Psoas muscle (tissue), 7 donors: ENCODE measurements at regions not wholly inside any gene's neighbourhood (a gene's known extent, or its start where the extent isn't known, plus 50 kb on each side); places are given as distances from the start of the nearest gene placed in this dataset.

ENCODE experiments used
- ATAC-seq, 4 donors: fragments of 200-7000 bp; cut with Tn5 transposase; one replicate each; pipeline ENCODE4 v1.9.1; 2020; ENCODE audit warnings: moderate library complexity in 3 of 4, mild to moderate bottlenecking in 2 of 4
- DNase-seq, 2 donors: peaks; one replicate each; pipeline ENCODE4 v3.0.0-alpha.2; 2020
- H3K27ac ChIP-seq: fragments of 200-600 bp; one replicate; pipeline ENCODE4 v1.8.0; 2022
- H3K27me3 ChIP-seq, 3 donors: fragments of 200-600 bp in 1 of 3; one replicate each; pipeline versions ENCODE4 v1.6.1 to v1.8.0; 2013 to 2022; ENCODE audit warnings: low read length in 2 of 3, mild to moderate bottlenecking in 2 of 3, moderate library complexity in 1 of 3; ENCODE audit not compliant: insufficient read depth in 3 of 3
- H3K36me3 ChIP-seq, 2 donors: fragments of 200-600 bp in 1 of 2; one replicate each; pipeline versions ENCODE4 v1.6.1 to v1.8.0; 2013 to 2022; ENCODE audit warnings: low read depth in 1 of 2, mild to moderate bottlenecking in 1 of 2, moderate library complexity in 1 of 2; ENCODE audit not compliant: insufficient read depth in 1 of 2
- H3K4me1 ChIP-seq: fragments of 200-600 bp; one replicate; pipeline ENCODE4 v1.8.0; 2022
- H3K4me3 ChIP-seq: fragments of 200-600 bp; one replicate; pipeline ENCODE4 v1.8.0; 2022; ENCODE audit warnings: mild to moderate bottlenecking
- H3K9me3 ChIP-seq: fragments of 200-600 bp; one replicate; pipeline ENCODE4 v1.8.0; 2022
- WGBS, 3 donors: extraction: QIAGEN DNeasy Blood & Tissue Kit; methylation state at CpG; one replicate each; pipeline versions ENCODE4 v1.1.6 to v1.1.7; 2013; 5-methylcytosine and 5-hydroxymethylcytosine counted together
- intact Hi-C, 2 donors: fragments of 100-400 bp; cut with DNase I; formaldehyde crosslinking; loops; one replicate each; pipeline versions ENCODE4 v1.11.0 to v1.14.2; 2022
- TF ChIP-seq, protein P1 (sequence below): fragments of 200-600 bp; IDR thresholded peaks from one replicate; pipeline ENCODE4 v1.8.0; 2022; ENCODE audit warnings: antibody characterized with exemption
- donor health status: healthy with polysubstance abuse.
- donor health status: DM: no; HTN: no; CAD: no; lungs with moderate emphysema.
- donor health status: Bipolar disorder and iron deficiency.
- donor health status: healthy.
- donor health status: DM: yes; HTN: yes; CAD: no.
- donor health status: DM: no; HTN: no; CAD: no.
- donor health status: DM: yes; HTN: yes; CAD: no.

DNA sequence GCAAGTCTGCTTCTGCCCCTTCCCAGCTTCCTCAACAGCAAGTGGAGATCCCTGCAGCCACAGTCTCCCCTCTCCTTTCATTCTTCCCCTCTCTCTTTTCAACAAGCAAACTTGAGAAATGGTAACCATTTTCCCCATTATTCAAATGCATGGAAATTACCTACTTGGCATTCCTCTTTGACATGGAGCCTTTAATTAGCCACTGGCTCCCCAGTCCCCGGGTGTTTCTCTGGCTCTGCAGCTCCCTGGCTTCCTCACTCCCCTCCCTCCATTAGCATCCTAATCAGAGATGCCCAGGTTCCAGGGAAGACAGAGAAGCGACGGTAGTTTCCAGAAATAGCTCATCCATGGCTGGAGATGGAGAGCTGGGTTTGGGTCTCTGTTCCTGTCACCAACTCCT lies 116.0 kb downstream of the CCT6B start:
- no peak for ATAC-seq
- no peaks in the 10 kb centered on the region for H3K9me3 ChIP-seq
- no peaks in the 10 kb centered on the region for H3K36me3 ChIP-seq
- TF ChIP-seq, protein P1, sequence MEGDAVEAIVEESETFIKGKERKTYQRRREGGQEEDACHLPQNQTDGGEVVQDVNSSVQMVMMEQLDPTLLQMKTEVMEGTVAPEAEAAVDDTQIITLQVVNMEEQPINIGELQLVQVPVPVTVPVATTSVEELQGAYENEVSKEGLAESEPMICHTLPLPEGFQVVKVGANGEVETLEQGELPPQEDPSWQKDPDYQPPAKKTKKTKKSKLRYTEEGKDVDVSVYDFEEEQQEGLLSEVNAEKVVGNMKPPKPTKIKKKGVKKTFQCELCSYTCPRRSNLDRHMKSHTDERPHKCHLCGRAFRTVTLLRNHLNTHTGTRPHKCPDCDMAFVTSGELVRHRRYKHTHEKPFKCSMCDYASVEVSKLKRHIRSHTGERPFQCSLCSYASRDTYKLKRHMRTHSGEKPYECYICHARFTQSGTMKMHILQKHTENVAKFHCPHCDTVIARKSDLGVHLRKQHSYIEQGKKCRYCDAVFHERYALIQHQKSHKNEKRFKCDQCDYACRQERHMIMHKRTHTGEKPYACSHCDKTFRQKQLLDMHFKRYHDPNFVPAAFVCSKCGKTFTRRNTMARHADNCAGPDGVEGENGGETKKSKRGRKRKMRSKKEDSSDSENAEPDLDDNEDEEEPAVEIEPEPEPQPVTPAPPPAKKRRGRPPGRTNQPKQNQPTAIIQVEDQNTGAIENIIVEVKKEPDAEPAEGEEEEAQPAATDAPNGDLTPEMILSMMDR: no peak
- no peaks in the 10 kb centered on the region for H3K4me1 ChIP-seq
- intact Hi-C loops: no loop called here
- no peak overlapping the region for H3K4me3 ChIP-seq
- H3K27me3 ChIP-seq: no peaks in the 10 kb centered on the region
- H3K27ac ChIP-seq: no peak overlapping the region
- WGBS, 3 donors: 40 to 52% (median 43%) methylated on average over 3 of the region's 3 CpGs
- no peak for DNase-seq

DNA sequence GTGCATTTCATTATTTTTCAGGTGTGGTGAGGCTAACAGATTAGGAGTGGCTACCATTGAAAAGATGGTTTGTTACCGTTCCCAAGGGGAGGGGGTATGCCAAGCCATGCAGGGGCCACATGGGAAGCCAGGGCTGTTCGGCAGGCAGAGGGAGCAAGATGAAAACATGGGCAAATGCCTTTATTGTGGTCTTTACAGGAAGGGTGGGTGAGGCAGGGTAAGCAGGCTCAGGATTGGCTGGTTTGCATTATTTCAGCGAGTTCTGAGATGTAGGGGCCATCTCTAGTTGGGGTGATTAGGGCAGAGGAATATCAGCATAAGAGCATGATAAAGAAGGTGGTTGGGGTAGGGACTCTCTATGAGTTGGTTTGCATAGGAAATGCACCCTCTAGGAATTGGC lies 117.6 kb downstream of the CCT6B start:
- WGBS, 3 donors: 64 to 66% (median 65%) methylated on average over 3 of the region's 3 CpGs
- H3K4me1 ChIP-seq: no peaks in the 10 kb centered on the region
- no peaks in the 10 kb centered on the region for H3K27me3 ChIP-seq
- no peaks in the 10 kb centered on the region for H3K36me3 ChIP-seq
- intact Hi-C loops: no loop called here
- H3K9me3 ChIP-seq: no peaks in the 10 kb centered on the region
- DNase-seq (no peak), ATAC-seq (no peak)
- no peak overlapping the region for H3K27ac ChIP-seq
- no peak overlapping the region for H3K4me3 ChIP-seq
- TF ChIP-seq, protein P1: no peak

DNA sequence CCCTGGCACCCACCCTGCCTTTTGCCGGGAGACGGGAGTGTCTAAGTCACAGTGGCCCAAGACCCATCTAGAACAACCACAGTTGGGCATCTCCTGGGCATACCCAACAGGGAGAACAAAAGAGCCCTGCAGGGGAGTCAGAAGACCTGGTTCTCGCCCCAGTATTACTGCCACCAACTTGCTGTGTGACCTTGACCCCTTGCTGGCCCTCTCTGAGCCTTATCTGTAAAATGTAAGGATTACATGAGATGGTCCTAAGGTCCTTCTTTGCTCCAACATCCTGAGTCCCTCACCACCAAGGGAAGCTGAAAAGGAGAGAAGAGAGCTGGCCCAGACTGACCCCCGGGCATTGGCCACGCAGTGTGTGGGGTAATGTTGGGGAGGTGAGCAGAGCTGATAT lies 119.0 kb downstream of the CCT6B start:
- 86 to 94% (median 91%) methylated on average over 5 of the region's 5 CpGs for WGBS, 3 donors
- Histone ChIP-seq H3K27me3 (no peaks in the 10 kb centered on the region), H3K9me3 (no peaks in the 10 kb centered on the region), H3K4me3 (no peak overlapping the region), H3K36me3 (no peaks in the 10 kb centered on the region), H3K4me1 (no peaks in the 10 kb centered on the region), H3K27ac (no peak overlapping the region)
- TF ChIP-seq, protein P1: no peak
- intact Hi-C loops: no loop called here
- ATAC-seq (no peak), DNase-seq (no peak)

DNA sequence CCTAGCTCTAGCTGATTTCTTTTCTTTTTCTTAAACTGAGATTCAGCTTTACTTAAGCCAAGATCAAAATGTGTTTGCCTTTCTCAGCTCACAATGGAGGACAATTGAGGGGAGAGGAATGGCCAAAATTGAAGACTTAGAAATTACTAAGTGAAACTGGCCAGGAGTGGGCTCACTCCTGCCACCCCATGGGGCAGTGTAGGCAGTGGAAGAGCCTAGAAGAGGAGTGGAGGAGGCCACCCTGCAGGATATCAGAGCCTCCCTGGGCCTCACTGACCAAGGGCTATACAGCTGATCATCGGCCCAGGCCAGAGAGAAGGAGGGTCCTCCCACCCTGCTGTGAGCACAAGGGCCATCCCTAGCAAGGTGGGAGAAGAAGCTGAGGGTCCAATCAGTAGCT lies 119.8 kb downstream of the CCT6B start:
- Histone ChIP-seq H3K4me3 (no peak overlapping the region), H3K4me1 (no peaks in the 10 kb centered on the region), H3K27me3 (no peaks in the 10 kb centered on the region), H3K27ac (no peak overlapping the region), H3K36me3 (no peaks in the 10 kb centered on the region), H3K9me3 (no peaks in the 10 kb centered on the region)
- ATAC-seq: no peak
- 45 to 62% (median 60%) methylated on average over 1 of the region's 1 CpG for WGBS, 3 donors
- TF ChIP-seq, protein P1: no peak
- intact Hi-C loops: no loop called here
- DNase-seq: no peak

DNA sequence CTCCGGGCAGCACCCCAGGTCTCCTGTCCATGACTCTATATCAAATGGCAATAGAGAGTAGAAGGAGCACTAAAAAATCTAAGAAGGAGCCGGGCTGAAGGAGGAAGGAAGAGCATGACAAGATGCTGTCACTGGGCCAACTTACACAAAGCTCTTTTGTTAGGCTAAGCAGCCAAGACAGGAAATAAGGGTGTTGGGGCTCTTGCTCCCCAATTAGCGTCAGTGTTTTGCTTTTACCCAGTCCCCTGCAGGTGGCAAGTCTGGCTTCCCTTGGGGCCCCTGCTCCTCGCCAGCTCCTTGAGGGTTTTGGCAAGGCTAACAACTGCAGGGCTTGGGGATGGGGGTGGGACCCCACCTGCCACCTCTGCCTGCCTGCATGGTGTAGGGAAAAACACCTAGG lies 120.5 kb downstream of the CCT6B start:
- DNase-seq: no peak
- no peak for ATAC-seq
- intact Hi-C loops: no loop called here
- Histone ChIP-seq H3K4me1 (no peaks in the 10 kb centered on the region), H3K36me3 (no peaks in the 10 kb centered on the region), H3K27me3 (no peaks in the 10 kb centered on the region), H3K4me3 (no peak overlapping the region), H3K9me3 (no peaks in the 10 kb centered on the region), H3K27ac (no peak overlapping the region)
- TF ChIP-seq, protein P1: no peak
- WGBS, 3 donors: 28 to 35% (median 33%) methylated on average over 4 of the region's 4 CpGs
